ENCODE measurements at regions not wholly inside any gene's neighbourhood (a gene's known extent, or its start where the extent isn't known, plus 50 kb on each side); places are given as distances from the start of the nearest gene placed in this dataset.
"Not testable (repeated sequence)": the region's sequence is repeated elsewhere in the genome, so short reads cannot be mapped to it uniquely, and the experiment has no call there.

- DNase-seq (no peak), ATAC-seq (no peak)
- H3K4me1 Mint-ChIP-seq (ENCODE audit: low read depth): no peaks in the 10 kb centered on the region
- no peaks in the 10 kb centered on the region for H3K36me3 Mint-ChIP-seq (ENCODE audit: insufficient read depth)
- peaks cover 10% of the 10 kb centered on the region for H3K27me3 Mint-ChIP-seq (ENCODE audit: low read depth)
- no peak overlapping the region for H3K4me3 Mint-ChIP-seq
- H3K9me3 Mint-ChIP-seq: no peaks in the 10 kb centered on the region
These were observed 114.8 kb downstream of the C12orf75 start for GRCh38 chr12:105445249-105445648.

GRCh38 chr12:105445649-105446048, 115.2 kb downstream of the C12orf75 start:
- no peak for DNase-seq
- Mint-ChIP-seq H3K4me3 (no peak overlapping the region), H3K9me3 (no peaks in the 10 kb centered on the region), H3K27me3 (ENCODE audit: low read depth) (peaks cover 10% of the 10 kb centered on the region), H3K36me3 (ENCODE audit: insufficient read depth) (no peaks in the 10 kb centered on the region), H3K4me1 (ENCODE audit: low read depth) (no peaks in the 10 kb centered on the region)
- ATAC-seq: no peak

DNA sequence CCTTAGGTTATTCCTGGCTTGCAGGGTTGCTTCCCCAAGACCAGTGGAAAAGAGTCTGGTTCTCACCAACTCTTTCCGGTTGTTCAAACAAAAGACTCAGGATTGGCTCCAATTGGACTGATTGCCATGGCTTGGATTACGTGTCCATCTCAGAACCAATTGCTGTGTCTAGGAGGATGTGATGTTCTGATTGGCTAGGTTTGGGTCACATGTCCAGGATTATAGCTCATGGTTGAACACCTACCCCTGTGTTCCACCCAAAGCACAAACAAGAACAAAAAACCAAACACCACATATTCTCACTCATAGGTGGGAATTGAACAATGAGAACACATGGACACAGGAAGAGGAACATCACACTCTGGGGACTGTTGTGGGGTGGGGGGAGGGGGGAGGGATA, 116.0 kb downstream of the C12orf75 start:
- not testable (repeated sequence) for H3K4me1 Mint-ChIP-seq (ENCODE audit: low read depth); DNase-seq; ATAC-seq; H3K9me3 Mint-ChIP-seq; H3K36me3 Mint-ChIP-seq (ENCODE audit: insufficient read depth); H3K4me3 Mint-ChIP-seq
- peaks cover 10% of the 10 kb centered on the region for H3K27me3 Mint-ChIP-seq (ENCODE audit: low read depth)

GRCh38 chr12:105449431-105449830, 118.9 kb downstream of the C12orf75 start:
- no peak for DNase-seq
- H3K4me1 Mint-ChIP-seq (ENCODE audit: low read depth): no peaks in the 10 kb centered on the region
- H3K4me3 Mint-ChIP-seq: no peak overlapping the region
- peaks cover 5% of the 10 kb centered on the region for H3K27me3 Mint-ChIP-seq (ENCODE audit: low read depth)
- no peaks in the 10 kb centered on the region for H3K36me3 Mint-ChIP-seq (ENCODE audit: insufficient read depth)
- no peaks in the 10 kb centered on the region for H3K9me3 Mint-ChIP-seq
- no peak for ATAC-seq

- DNase-seq (no peak), ATAC-seq (no peak)
- Mint-ChIP-seq H3K4me3 (no peak overlapping the region), H3K27me3 (ENCODE audit: low read depth) (peaks cover 5% of the 10 kb centered on the region), H3K4me1 (ENCODE audit: low read depth) (no peaks in the 10 kb centered on the region), H3K36me3 (ENCODE audit: insufficient read depth) (no peaks in the 10 kb centered on the region), H3K9me3 (no peaks in the 10 kb centered on the region)
These were observed 120.7 kb downstream of the C12orf75 start for GRCh38 chr12:105451211-105451610.

DNA sequence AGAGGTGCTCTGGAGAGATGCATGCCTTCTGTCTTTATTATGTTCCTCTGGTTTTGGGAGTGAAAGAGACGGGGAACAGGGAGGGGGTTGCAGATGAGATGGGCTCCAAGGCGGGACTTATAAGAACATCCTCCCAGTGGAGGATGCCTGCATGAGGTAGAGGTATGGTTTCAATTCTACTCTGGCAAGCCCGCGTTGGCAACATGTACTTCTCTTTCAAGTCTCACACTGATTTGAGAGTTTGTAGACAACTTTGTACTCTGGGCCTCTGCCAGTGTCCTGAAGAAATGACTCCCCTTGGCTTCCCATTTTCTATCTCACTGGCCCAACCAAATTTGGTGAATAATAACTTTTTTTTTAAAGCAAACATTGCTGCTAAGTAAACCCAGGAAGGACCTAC, 121.3 kb downstream of the C12orf75 start:
- Mint-ChIP-seq H3K4me1 (ENCODE audit: low read depth) (no peaks in the 10 kb centered on the region), H3K27me3 (ENCODE audit: low read depth) (peaks cover 4% of the 10 kb centered on the region), H3K4me3 (no peak overlapping the region), H3K36me3 (ENCODE audit: insufficient read depth) (no peaks in the 10 kb centered on the region), H3K9me3 (no peaks in the 10 kb centered on the region)
- ATAC-seq (no peak), DNase-seq (no peak)

- no peaks in the 10 kb centered on the region for H3K4me1 Mint-ChIP-seq (ENCODE audit: low read depth)
- H3K4me3 Mint-ChIP-seq: no peak overlapping the region
- no peaks in the 10 kb centered on the region for H3K36me3 Mint-ChIP-seq (ENCODE audit: insufficient read depth)
- peaks cover 1% of the 10 kb centered on the region for H3K9me3 Mint-ChIP-seq
- ATAC-seq: no peak
- DNase-seq: no peak
- peaks cover 8% of the 10 kb centered on the region for H3K27me3 Mint-ChIP-seq (ENCODE audit: low read depth)
These were observed 122.8 kb downstream of the C12orf75 start for GRCh38 chr12:105453316-105453715.

DNA sequence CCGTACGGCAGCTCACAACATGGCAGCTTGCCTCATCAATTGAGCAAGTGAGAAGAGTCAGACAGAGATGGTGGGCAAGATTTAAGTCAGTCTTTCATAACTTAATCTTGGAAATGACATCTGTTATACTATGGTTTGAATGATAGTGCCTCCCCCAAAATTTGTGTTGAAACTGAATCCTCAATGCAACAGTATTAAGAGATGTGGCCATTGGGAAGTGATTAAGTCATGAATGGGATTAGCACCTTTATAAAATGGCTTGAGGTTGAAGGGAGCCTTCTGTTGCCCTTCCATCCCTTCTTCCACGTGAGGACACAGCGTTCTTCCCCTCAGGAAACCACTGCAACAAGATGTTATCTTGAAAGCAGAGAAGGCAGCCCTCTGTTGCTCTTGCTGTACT, 124.2 kb downstream of the C12orf75 start:
- Mint-ChIP-seq H3K27me3 (ENCODE audit: low read depth) (peaks cover 10% of the 10 kb centered on the region), H3K36me3 (ENCODE audit: insufficient read depth) (no peaks in the 10 kb centered on the region), H3K4me1 (ENCODE audit: low read depth) (no peaks in the 10 kb centered on the region), H3K4me3 (no peak overlapping the region), H3K9me3 (peaks cover 11% of the 10 kb centered on the region)
- no peak for ATAC-seq
- no peak for DNase-seq

- peaks cover 11% of the 10 kb centered on the region for H3K9me3 Mint-ChIP-seq
- no peak for ATAC-seq
- peaks cover 10% of the 10 kb centered on the region for H3K27me3 Mint-ChIP-seq (ENCODE audit: low read depth)
- no peak for DNase-seq
- H3K4me1 Mint-ChIP-seq (ENCODE audit: low read depth): no peaks in the 10 kb centered on the region
- H3K36me3 Mint-ChIP-seq (ENCODE audit: insufficient read depth): no peaks in the 10 kb centered on the region
- no peak overlapping the region for H3K4me3 Mint-ChIP-seq
These were observed 124.8 kb downstream of the C12orf75 start for GRCh38 chr12:105455261-105455660.

- DNase-seq (no peak), ATAC-seq (no peak)
- no peaks in the 10 kb centered on the region for H3K4me1 Mint-ChIP-seq (ENCODE audit: low read depth)
- peaks cover 10% of the 10 kb centered on the region for H3K27me3 Mint-ChIP-seq (ENCODE audit: low read depth)
- H3K4me3 Mint-ChIP-seq: no peak overlapping the region
- no peaks in the 10 kb centered on the region for H3K36me3 Mint-ChIP-seq (ENCODE audit: insufficient read depth)
- peaks cover 11% of the 10 kb centered on the region for H3K9me3 Mint-ChIP-seq
These were observed 126.5 kb downstream of the C12orf75 start for GRCh38 chr12:105457026-105457425.

DNA sequence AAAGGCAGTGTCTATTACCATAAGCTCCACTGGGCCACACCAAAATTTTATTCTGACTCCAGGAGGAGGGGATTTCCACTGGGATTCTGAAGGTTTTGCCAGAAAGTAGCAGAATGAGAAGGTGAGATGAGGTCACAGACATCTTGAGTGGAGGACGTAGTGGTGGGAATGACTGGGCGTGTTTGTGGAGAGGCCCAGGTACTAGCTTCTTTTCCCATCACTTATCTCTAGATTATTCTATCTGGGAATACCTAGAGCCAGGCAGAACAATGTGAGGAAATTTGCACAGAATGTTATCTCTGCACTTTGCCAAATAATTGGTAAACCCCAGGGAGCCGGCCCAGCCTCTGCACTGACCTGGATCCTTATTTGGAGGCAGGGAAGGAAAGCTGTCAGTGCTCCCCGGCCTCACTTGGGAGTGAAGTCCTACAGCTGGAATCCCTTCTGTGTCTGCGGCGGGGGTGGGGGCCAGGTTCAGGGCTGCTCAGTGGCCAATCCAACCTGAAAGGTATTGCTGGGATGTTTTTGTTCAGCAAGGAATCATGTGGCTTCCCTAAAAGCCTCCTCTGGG, 129.4 kb downstream of the C12orf75 start:
- no peak overlapping the region for H3K4me3 Mint-ChIP-seq
- H3K36me3 Mint-ChIP-seq (ENCODE audit: insufficient read depth): no peaks in the 10 kb centered on the region
- no peaks in the 10 kb centered on the region for H3K4me1 Mint-ChIP-seq (ENCODE audit: low read depth)
- peaks cover 11% of the 10 kb centered on the region for H3K27me3 Mint-ChIP-seq (ENCODE audit: low read depth)
- ATAC-seq (no peak), DNase-seq (no peak)
- peaks cover 11% of the 10 kb centered on the region for H3K9me3 Mint-ChIP-seq

GRCh38 chr12:105461271-105461943, 130.9 kb downstream of the C12orf75 start:
- Mint-ChIP-seq H3K36me3 (ENCODE audit: insufficient read depth) (no peaks in the 10 kb centered on the region), H3K4me1 (ENCODE audit: low read depth) (no peaks in the 10 kb centered on the region), H3K9me3 (peaks cover 11% of the 10 kb centered on the region), H3K27me3 (ENCODE audit: low read depth) (peaks cover 15% of the 10 kb centered on the region), H3K4me3 (no peak overlapping the region)
- DNase-seq: no peak
- no peak for ATAC-seq

- Mint-ChIP-seq H3K4me3 (no peak overlapping the region), H3K4me1 (ENCODE audit: low read depth) (no peaks in the 10 kb centered on the region), H3K27me3 (ENCODE audit: low read depth) (peaks cover 12% of the 10 kb centered on the region), H3K9me3 (peaks cover 11% of the 10 kb centered on the region), H3K36me3 (ENCODE audit: insufficient read depth) (no peaks in the 10 kb centered on the region)
- no peak for ATAC-seq
- no peak for DNase-seq
These were observed 131.7 kb downstream of the C12orf75 start for GRCh38 chr12:105461944-105462762.

- no peak for ATAC-seq
- Mint-ChIP-seq H3K4me3 (no peak overlapping the region), H3K4me1 (ENCODE audit: low read depth) (no peaks in the 10 kb centered on the region), H3K36me3 (ENCODE audit: insufficient read depth) (no peaks in the 10 kb centered on the region), H3K9me3 (peaks cover 11% of the 10 kb centered on the region), H3K27me3 (ENCODE audit: low read depth) (peaks cover 12% of the 10 kb centered on the region)
- DNase-seq: no peak
These were observed 132.3 kb downstream of the C12orf75 start for GRCh38 chr12:105462831-105463230.

DNA sequence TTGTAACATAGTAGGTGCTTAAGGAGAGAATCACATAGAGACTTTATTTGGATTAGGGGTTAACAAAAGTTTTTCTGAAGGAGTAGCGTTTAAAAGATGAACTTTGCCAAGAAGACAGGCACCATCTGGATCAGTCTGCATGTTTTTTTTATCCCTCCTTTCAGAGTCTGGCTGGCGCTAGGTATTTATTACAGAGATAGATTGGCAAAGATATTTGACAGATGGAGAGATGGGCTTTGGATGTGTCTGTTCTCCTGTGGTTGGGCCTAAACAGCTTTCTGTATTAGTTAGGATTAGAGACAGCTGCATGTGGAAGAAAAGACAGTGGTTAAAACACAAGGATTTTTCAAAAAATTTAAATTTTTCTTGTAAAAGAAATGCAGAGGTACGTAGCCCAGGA, 133.9 kb downstream of the C12orf75 start:
- ATAC-seq (no peak), DNase-seq (no peak)
- Mint-ChIP-seq H3K9me3 (no peaks in the 10 kb centered on the region), H3K4me3 (no peak overlapping the region), H3K4me1 (ENCODE audit: low read depth) (no peaks in the 10 kb centered on the region), H3K27me3 (ENCODE audit: low read depth) (peaks cover 8% of the 10 kb centered on the region), H3K36me3 (ENCODE audit: insufficient read depth) (no peaks in the 10 kb centered on the region)

Measured in activated T-cell treated with anti-CD3 and anti-CD28 coated beads, Interleukin-2, amount 50 U/mL, for 4 hours (primary cell).